Hepatocyte (in vitro differentiated cells): ENCODE measurements at regions not wholly inside any gene's neighbourhood (a gene's known extent, or its start where the extent isn't known, plus 50 kb on each side); places are given as distances from the start of the nearest gene placed in this dataset.
A peak's percentile ranks its signal among the peaks of the same experiment; 100 is the strongest.

ENCODE experiments used
- DNase-seq: peaks from one replicate; pipeline ENCODE4 v3.0.0-alpha.2; 2016; ENCODE audit warnings: low spot score
- H2AFZ ChIP-seq: fragments of 200-600 bp; sonication (generic); 2 replicates; pipeline ENCODE4 v1.6.0; 2016; ENCODE audit warnings: antibody characterized with exemption, mild to moderate bottlenecking
- H3K27ac ChIP-seq: fragments of 200-600 bp; sonication (generic); 2 replicates; pipeline ENCODE4 v1.5.1; 2016; ENCODE audit warnings: mild to moderate bottlenecking
- H3K27me3 ChIP-seq: fragments of 200-600 bp; sonication (generic); 2 replicates; pipeline ENCODE4 v1.6.1; 2016
- H3K36me3 ChIP-seq: fragments of 200-600 bp; sonication (generic); replicated peaks from 2 replicates; pipeline ENCODE4 v1.5.1; 2016; ENCODE audit warnings: low read depth; ENCODE audit not compliant: insufficient read depth
- H3K4me1 ChIP-seq: fragments of 200-600 bp; sonication (generic); 2 replicates; pipeline ENCODE4 v1.5.1; 2016; ENCODE audit warnings: mild to moderate bottlenecking, moderate library complexity; ENCODE audit not compliant: insufficient read depth
- H3K4me2 ChIP-seq: fragments of 200-600 bp; sonication (generic); 2 replicates; pipeline ENCODE4 v1.6.0; 2016
- H3K4me3 ChIP-seq: fragments of 200-600 bp; sonication (generic); 2 replicates; pipeline ENCODE4 v1.5.1; 2016; ENCODE audit warnings: mild to moderate bottlenecking
- H3K79me2 ChIP-seq: fragments of 200-600 bp; sonication (generic); 2 replicates; pipeline ENCODE4 v1.6.0; 2017; ENCODE audit warnings: mild to moderate bottlenecking
- H3K9me2 ChIP-seq: fragments of 200-600 bp; sonication (generic); replicated peaks from 2 replicates; pipeline ENCODE4 v1.6.0; 2017; ENCODE audit warnings: mild to moderate bottlenecking; ENCODE audit not compliant: insufficient read depth
- H3K9me3 ChIP-seq: fragments of 200-600 bp; sonication (generic); 2 replicates; pipeline ENCODE4 v1.5.1; 2016; ENCODE audit warnings: low read depth, mild to moderate bottlenecking
- H4K20me1 ChIP-seq: fragments of 200-600 bp; sonication (generic); 2 replicates; pipeline ENCODE4 v1.6.0; 2016; ENCODE audit warnings: mild to moderate bottlenecking; ENCODE audit not compliant: insufficient read depth, poor library complexity, severe bottlenecking
- EZH2 ChIP-seq: fragments of 200-600 bp; sonication (generic); IDR thresholded peaks from 2 replicates; pipeline ENCODE4 v1.6.1; 2016; ENCODE audit warnings: antibody characterized with exemption, mild to moderate bottlenecking, borderline replicate concordance
- EZH2phosphoT487 ChIP-seq: fragments of 200-600 bp; sonication (generic); IDR thresholded peaks from one replicate; pipeline ENCODE4 v1.6.1; 2018; ENCODE audit warnings: antibody characterized with exemption, mild to moderate bottlenecking, low read depth, moderate library complexity; ENCODE audit not compliant: unreplicated experiment, severe bottlenecking
- WGBS: methylation state at CpG from one replicate; pipeline ENCODE4 v1.1.6; 2016; ENCODE audit warnings: low lambda C conversion rate; ENCODE audit errors: missing lambda C conversion rate; 5-methylcytosine and 5-hydroxymethylcytosine counted together
- TF ChIP-seq, protein P1 (sequence below): fragments of 200-600 bp; sonication (generic); IDR thresholded peaks from 2 replicates; pipeline ENCODE4 v1.5.1; 2016; ENCODE audit warnings: antibody characterized with exemption, mild to moderate bottlenecking; ENCODE audit not compliant: poor library complexity

DNA sequence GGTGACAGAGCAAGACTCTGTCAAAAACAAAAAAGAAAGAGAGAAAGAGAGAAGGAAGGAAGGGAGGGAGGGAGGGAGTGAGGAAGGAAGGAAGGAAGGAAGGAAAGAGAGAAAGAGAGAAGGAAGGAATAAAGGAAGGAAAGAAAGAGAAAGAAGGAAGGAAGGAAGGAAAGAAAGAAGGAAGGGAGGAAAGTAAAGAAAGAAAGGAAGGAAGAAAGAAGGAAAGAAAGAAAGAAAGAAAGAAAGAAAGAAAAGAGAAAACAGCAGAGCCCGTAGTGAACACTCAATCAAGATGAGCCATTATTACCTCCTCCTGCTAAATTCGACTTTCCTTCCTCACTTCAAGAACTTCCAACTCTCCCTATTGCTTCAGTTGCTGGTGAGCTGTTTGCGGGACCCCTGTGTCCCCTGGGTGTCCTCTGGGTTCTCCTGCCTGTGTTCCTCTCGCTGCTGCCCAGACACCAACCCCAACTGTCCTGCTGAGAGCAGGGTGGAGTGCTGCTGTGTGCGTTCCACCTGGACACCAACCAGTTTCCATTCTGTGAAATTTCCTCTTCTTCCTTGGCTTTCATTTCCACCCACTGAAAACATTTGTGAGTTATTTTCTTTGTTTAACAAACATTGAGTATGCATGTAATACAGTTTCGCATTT lies 266.4 kb downstream of the FAM43A start:
- Histone ChIP-seq H3K36me3 (no peaks in the 10 kb centered on the region), H3K4me1 (peaks cover 15% of the 10 kb centered on the region), H3K9me3 (no peaks in the 10 kb centered on the region), H3K27me3 (no peaks in the 10 kb centered on the region), H3K4me3 (no peak overlapping the region), H3K79me2 (no peaks in the 10 kb centered on the region), H3K27ac (peak overlapping the region; percentile 37), H3K4me2 (no peak overlapping the region), H3K9me2 (no peaks in the 10 kb centered on the region), H4K20me1 (no peaks in the 10 kb centered on the region), H2AFZ (no peak overlapping the region)
- TF ChIP-seq EZH2 (no peak), EZH2phosphoT487 (no peak)
- TF ChIP-seq, protein P1, sequence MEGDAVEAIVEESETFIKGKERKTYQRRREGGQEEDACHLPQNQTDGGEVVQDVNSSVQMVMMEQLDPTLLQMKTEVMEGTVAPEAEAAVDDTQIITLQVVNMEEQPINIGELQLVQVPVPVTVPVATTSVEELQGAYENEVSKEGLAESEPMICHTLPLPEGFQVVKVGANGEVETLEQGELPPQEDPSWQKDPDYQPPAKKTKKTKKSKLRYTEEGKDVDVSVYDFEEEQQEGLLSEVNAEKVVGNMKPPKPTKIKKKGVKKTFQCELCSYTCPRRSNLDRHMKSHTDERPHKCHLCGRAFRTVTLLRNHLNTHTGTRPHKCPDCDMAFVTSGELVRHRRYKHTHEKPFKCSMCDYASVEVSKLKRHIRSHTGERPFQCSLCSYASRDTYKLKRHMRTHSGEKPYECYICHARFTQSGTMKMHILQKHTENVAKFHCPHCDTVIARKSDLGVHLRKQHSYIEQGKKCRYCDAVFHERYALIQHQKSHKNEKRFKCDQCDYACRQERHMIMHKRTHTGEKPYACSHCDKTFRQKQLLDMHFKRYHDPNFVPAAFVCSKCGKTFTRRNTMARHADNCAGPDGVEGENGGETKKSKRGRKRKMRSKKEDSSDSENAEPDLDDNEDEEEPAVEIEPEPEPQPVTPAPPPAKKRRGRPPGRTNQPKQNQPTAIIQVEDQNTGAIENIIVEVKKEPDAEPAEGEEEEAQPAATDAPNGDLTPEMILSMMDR: no peak
- no peak for DNase-seq
- WGBS: 93% methylated on average over 6 of the region's 6 CpGs

DNA sequence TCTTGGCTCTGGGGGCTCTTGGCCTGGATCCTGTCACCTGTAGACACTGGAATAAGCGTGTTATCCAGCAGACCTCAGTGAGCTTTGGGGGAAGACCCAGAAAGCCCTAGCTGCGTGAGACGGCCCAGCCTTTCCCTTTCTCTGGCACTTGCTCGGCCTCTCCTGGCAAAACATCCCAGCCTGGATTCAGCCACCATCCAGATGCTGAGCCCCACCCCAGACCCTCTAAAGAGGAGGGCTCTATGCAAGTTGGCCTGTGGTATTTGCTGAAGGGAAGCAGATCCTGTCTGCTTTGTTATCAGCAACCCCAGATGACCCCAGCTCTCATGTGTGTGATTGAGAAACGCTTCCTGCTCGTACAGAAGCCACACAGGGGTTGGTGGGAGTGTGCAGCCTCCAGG lies 267.2 kb downstream of the FAM43A start:
- H3K4me2 ChIP-seq: no peak overlapping the region
- TF ChIP-seq EZH2 (no peak), EZH2phosphoT487 (no peak)
- TF ChIP-seq, protein P1: no peak
- peaks cover 15% of the 10 kb centered on the region for H3K4me1 ChIP-seq
- H3K9me3 ChIP-seq: no peaks in the 10 kb centered on the region
- 51% methylated on average over 6 of the region's 6 CpGs for WGBS
- no peaks in the 10 kb centered on the region for H3K36me3 ChIP-seq
- no peaks in the 10 kb centered on the region for H3K27me3 ChIP-seq
- DNase-seq: peak; percentile 64
- H3K27ac ChIP-seq: peak overlapping the region; percentile 37
- no peaks in the 10 kb centered on the region for H4K20me1 ChIP-seq
- no peaks in the 10 kb centered on the region for H3K9me2 ChIP-seq
- H3K4me3 ChIP-seq: no peak overlapping the region
- no peaks in the 10 kb centered on the region for H3K79me2 ChIP-seq
- no peak overlapping the region for H2AFZ ChIP-seq

DNA sequence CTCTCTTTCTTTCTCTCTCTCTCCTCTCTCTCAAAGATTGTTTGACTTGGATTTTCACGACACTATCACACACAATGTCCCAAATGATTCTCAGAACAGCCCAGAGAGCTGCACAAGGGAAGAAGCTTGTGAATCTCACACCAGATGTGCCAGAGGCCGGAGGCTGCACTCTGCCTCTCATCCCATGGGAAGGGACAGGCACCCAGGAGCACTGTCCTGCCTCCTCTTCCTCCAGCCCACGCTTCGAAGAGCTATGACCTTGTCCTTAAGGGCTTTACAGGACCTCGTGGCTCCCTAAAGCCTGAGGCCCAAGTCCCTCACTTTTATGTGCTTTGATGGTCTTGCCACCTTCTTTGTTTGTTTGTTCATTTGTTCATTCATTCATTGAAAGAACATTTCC lies 267.6 kb downstream of the FAM43A start:
- Histone ChIP-seq H3K4me1 (peaks cover 15% of the 10 kb centered on the region), H3K27me3 (no peaks in the 10 kb centered on the region), H3K36me3 (no peaks in the 10 kb centered on the region), H2AFZ (no peak overlapping the region), H4K20me1 (no peaks in the 10 kb centered on the region), H3K9me3 (no peaks in the 10 kb centered on the region), H3K4me2 (no peak overlapping the region), H3K9me2 (no peaks in the 10 kb centered on the region), H3K79me2 (no peaks in the 10 kb centered on the region), H3K27ac (peak overlapping the region; percentile 34), H3K4me3 (no peak overlapping the region)
- no peak for DNase-seq
- TF ChIP-seq EZH2phosphoT487 (no peak), EZH2 (no peak)
- TF ChIP-seq, protein P1: no peak
- WGBS: 87% methylated on average over 5 of the region's 5 CpGs
